SKM-1 (cell line): ENCODE measurements at regions not wholly inside any gene's neighbourhood (a gene's known extent, or its start where the extent isn't known, plus 50 kb on each side); places are given as distances from the start of the nearest gene placed in this dataset.
"Not testable (repeated sequence)": the region's sequence is repeated elsewhere in the genome, so short reads cannot be mapped to it uniquely, and the experiment has no call there.

Experiments used
- DNase-seq: peaks from one replicate; lab custom pipeline; 2025; ENCODE audit not compliant: unreplicated experiment; lab: John Stamatoyannopoulos, UW

- DNase-seq = no peak
These were observed 415.0 kb downstream of the BCOR start for GRCh38 chrX:39682778-39683177.

DNA sequence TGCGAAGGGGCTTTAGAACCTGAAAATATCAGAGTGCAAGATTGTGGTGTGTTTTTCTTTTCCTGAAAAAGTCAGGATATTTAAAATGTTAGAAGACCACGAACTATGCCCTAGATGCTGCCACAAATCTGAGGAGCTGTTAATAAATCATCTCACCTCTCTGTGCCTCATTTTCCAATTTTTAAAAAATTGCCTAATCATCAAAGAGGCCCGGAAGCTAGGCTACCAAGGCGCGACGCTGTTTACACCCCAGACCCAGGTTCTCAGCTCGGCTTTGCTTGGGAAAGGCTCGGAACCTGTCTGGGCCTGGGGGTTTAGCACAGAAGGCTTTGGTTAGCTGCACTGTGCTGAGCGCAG, 409.6 kb downstream of the BCOR start:
- no peak for DNase-seq

- no peak for DNase-seq
These were observed 409.0 kb downstream of the BCOR start for GRCh38 chrX:39688576-39689375.

GRCh38 chrX:39689376-39690104, 408.2 kb downstream of the BCOR start:
- no peak for DNase-seq

DNA sequence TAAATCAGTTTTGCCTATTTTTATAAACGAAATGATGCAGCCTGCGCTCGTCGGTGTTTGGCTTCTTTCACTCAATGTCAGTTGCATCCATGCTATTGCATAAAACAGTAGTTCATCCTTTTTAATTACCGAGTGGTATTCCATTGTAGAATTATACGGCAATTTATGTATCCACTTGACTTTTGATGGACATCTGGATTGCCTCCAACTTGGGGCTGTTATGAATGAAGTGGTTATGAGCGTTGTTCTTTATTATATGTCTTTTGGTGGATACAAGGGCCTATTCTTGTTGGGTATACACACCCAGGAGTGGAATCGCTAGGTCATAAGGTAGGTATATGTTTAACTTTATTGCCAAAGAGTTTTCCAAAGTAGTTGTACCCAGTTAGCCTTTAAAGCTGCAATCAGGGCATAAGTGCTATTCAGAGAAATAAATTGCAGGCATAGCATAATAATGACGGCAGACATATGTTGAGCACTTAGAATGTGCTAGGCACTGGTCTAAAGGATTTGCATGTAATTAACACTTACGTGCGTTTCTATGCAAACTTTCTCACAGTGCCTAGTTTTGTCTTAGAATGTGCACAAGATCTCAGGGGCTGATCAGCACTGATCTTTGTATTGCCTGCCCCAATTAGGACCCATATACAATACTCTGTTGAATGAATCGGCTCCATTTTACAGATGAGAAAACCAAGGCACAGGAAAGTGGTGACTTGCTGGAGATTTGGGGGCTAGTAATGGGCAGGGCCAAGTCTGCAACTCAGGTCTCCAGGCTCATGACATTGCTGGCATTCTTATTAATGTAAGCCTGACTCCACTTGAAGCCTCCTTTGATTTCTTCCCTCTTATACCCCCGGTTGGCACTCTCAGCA, 407.0 kb downstream of the BCOR start:
- no peak for DNase-seq

DNA sequence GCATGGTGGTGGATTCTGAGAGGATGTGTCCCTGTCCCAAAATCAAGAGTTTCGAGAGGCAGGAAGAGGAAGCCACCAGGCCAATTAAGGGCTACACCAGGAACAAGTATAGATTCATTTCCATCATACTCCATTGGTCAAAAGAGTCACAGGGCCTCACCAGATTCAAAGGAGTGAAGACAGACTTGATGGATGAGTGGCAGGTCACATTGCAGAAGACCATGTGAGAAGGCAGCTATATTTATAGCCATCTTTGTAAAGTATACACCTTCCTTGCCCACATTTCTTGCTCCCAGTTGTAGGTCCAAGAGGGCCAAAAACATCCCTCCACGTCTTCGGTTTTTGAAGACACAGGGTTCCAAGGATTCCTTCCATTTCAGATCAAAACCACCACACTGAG, 406.0 kb downstream of the BCOR start:
- DNase-seq = no peak

DNA sequence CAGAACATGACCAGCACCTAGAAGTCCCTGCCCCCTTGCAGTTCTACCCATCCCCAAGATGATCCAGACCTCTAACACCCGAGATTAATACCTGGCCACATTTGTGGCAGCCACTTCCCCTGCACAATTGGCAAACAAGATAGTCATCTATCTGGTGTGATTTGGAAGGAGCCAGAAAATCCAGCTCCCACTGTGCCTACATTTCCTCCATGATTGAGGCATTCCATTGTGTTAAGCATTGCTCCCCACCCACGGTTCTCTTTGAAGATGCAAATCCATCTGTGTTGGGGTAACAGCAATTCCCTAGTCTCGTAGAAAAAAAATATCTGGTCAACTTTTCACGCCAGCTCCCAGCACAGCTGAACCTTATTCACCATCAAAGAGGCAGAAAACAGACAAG, 405.0 kb downstream of the BCOR start:
- no peak for DNase-seq

DNA sequence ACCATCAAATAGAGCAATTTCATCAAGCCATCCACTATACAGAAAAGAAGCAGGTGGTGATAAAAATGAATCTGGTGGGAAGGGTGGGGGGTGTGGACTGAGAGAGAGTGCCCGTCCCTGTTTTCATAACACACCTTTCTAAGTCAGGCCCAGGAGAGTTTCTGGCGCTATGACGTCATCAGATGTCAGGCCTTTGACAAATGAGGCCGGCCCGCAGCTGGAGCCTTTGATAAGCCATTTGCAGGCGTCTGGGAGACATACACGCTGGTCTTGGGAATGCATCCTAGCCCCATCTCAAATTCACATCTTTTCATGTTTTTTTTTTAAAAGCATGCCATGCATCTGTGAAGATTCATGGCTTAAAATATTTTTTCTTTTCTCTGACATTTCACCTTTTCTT, 404.5 kb downstream of the BCOR start:
- no peak for DNase-seq

GRCh38 chrX:39702636-39703035, 395.1 kb downstream of the BCOR start:
- not testable (repeated sequence) for DNase-seq

DNA sequence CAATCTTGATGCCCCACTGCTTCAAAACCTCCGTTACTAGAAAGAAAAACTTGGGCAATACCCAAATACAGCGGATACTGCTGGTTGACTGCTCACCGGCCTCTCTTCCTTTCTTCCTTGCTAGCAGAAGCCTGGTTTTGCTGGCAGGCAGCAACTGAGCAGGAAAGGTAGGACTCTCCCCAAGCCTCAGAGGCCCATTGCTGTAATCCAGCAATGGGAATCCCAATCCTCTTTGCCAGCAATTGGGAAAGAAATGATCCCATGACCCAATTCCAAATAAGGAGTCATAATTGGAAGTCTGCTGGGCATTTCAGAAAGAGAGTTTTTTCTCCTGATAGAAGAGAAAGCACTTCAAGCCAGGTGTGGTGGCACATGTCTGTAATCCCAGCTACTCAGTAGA, 394.5 kb downstream of the BCOR start:
- DNase-seq = no peak

- no peak for DNase-seq
These were observed 393.2 kb downstream of the BCOR start for GRCh38 chrX:39704590-39704989.

- no peak for DNase-seq
These were observed 392.5 kb downstream of the BCOR start for GRCh38 chrX:39705290-39705689.

GRCh38 chrX:39709364-39709763, 388.4 kb downstream of the BCOR start:
- no peak for DNase-seq

GRCh38 chrX:39709812-39710211, 387.9 kb downstream of the BCOR start:
- DNase-seq = no peak

- no peak for DNase-seq
These were observed 387.0 kb downstream of the BCOR start for GRCh38 chrX:39710776-39711175.

GRCh38 chrX:39714471-39714870, 383.3 kb downstream of the BCOR start:
- DNase-seq = no peak

- DNase-seq = no peak
These were observed 381.4 kb downstream of the BCOR start for GRCh38 chrX:39716401-39716800.

- DNase-seq = no peak
These were observed 380.8 kb downstream of the BCOR start for GRCh38 chrX:39716802-39717540.

DNA sequence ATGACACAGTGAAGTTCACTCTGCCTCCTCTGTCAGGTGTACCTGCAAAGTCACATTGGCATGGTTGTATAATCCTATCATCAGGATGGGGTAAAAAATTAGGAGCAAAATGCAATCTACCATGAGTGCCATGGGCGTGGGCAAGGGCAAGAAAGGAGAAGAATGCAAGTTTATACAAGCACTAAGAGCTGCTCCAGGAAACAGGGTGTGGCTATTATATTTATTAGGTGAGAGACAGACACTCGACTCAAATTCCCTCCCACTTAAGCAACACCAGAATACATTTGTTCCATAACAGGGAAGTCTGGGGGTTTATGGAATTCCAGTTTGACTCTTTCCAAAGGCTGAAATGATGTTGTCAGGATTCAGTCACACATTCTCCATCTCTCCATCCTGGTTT, 378.8 kb downstream of the BCOR start:
- no peak for DNase-seq

- no peak for DNase-seq
These were observed 376.8 kb downstream of the BCOR start for GRCh38 chrX:39720945-39721344.
